ENCODE measurements at regions not wholly inside any gene's neighbourhood (a gene's known extent, or its start where the extent isn't known, plus 50 kb on each side); places are given as distances from the start of the nearest gene placed in this dataset.

DNA sequence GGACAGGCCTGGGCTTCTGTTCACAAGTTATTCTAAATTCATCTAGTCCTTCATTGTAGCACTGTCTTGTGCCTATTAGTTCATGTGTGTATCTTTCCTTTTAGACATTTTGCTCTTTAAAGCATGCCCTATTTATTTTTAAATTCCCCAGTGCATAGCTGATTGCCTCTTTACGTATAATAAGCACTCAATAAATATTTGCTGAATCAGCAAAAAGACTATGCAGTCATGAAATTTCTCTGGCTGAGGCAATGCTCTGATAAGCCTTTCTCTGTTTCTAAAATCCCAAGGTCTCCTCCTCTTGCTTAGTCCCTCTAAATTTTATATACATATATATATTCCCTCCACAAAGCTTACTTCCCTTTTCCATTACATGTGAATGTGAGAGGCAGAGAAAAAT is 315.9 kb upstream of the PCSK5 start:
- Histone ChIP-seq H3K27me3 (no peaks in the 10 kb centered on the region), H2AFZ (no peak overlapping the region), H3K9me3 (ENCODE audit: low read depth) (no peaks in the 10 kb centered on the region), H3K4me1 (ENCODE audit: insufficient read depth) (no peaks in the 10 kb centered on the region), H3K36me3 (replicated peaks; ENCODE audit: insufficient read depth, low read depth) (no peaks in the 10 kb centered on the region), H4K20me1 (ENCODE audit: insufficient read depth, poor library complexity, severe bottlenecking) (no peaks in the 10 kb centered on the region), H3K4me3 (no peak overlapping the region), H3K9me2 (replicated peaks; ENCODE audit: insufficient read depth) (no peaks in the 10 kb centered on the region), H3K79me2 (no peaks in the 10 kb centered on the region), H3K4me2 (no peak overlapping the region), H3K27ac (no peak overlapping the region)
- no peak for DNase-seq (ENCODE audit: low spot score)
- WGBS (ENCODE audit: low lambda C conversion rate, missing lambda C conversion rate), result 80% methylated on average over 1 of the region's 1 CpG
- no peak for TF ChIP-seq CTCF (IDR thresholded peaks at IDR 0.05; ENCODE audit: poor library complexity)
- no peak for TF ChIP-seq EZH2phosphoT487 (IDR thresholded peaks at IDR 0.05; ENCODE audit: low read depth, severe bottlenecking, unreplicated experiment)

GRCh38 chr9:75582870-75583269 is 307.6 kb upstream of the PCSK5 start:
- Histone ChIP-seq H3K4me2 (no peak overlapping the region), H3K9me3 (ENCODE audit: low read depth) (no peaks in the 10 kb centered on the region)

DNA sequence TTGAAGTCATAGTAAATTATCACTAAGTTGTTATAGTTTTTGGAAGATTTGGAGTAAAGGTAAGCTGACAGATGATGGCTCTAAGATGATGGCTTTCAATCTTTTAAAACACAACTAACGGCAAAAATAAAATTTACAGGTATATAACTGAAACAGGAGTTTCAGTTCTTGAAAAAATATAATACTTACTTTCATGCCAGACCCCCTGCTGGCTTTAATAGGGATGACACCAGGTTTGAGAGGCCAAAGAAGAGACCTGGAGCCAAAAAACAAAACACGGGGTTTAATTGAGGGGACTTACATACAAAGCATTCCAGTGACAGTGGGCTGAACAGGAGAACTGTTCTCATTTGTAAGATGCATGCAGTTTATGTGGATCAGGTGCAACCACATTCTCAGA is 301.7 kb upstream of the PCSK5 start:
- no peak for TF ChIP-seq EZH2phosphoT487 (IDR thresholded peaks at IDR 0.05; ENCODE audit: low read depth, severe bottlenecking, unreplicated experiment)
- TF ChIP-seq CTCF (IDR thresholded peaks at IDR 0.05; ENCODE audit: poor library complexity), result no peak
- no peak for TF ChIP-seq EZH2 (IDR thresholded peaks at IDR 0.05; ENCODE audit: borderline replicate concordance)
- WGBS (ENCODE audit: low lambda C conversion rate, missing lambda C conversion rate), result 71% methylated on average over 2 of the region's 2 CpGs

More at GRCh38 chr9:75582870-75583269, 307.6 kb upstream of the PCSK5 start:
- no peak for DNase-seq (ENCODE audit: low spot score)
- no peaks in the 10 kb centered on the region for H3K79me2 ChIP-seq
- no peaks in the 10 kb centered on the region for H3K4me1 ChIP-seq (ENCODE audit: insufficient read depth)
- H3K9me2 ChIP-seq (replicated peaks; ENCODE audit: insufficient read depth), result no peaks in the 10 kb centered on the region
- H4K20me1 ChIP-seq (ENCODE audit: insufficient read depth, poor library complexity, severe bottlenecking), result no peaks in the 10 kb centered on the region
- TF ChIP-seq CTCF (IDR thresholded peaks at IDR 0.05; ENCODE audit: poor library complexity), result no peak
- TF ChIP-seq EZH2 (IDR thresholded peaks at IDR 0.05; ENCODE audit: borderline replicate concordance), result no peak
- no peak for TF ChIP-seq EZH2phosphoT487 (IDR thresholded peaks at IDR 0.05; ENCODE audit: low read depth, severe bottlenecking, unreplicated experiment)
- H2AFZ ChIP-seq, result no peak overlapping the region
- no peak overlapping the region for H3K27ac ChIP-seq
- H3K27me3 ChIP-seq, result no peaks in the 10 kb centered on the region
- H3K4me3 ChIP-seq, result no peak overlapping the region
- no peaks in the 10 kb centered on the region for H3K36me3 ChIP-seq (replicated peaks; ENCODE audit: insufficient read depth, low read depth)
- 89% methylated on average over 2 of the region's 2 CpGs for WGBS (ENCODE audit: low lambda C conversion rate, missing lambda C conversion rate)

GRCh38 chr9:75589497-75589896 is 301.0 kb upstream of the PCSK5 start:
- Histone ChIP-seq H3K9me3 (ENCODE audit: low read depth) (no peaks in the 10 kb centered on the region), H3K79me2 (no peaks in the 10 kb centered on the region), H3K9me2 (replicated peaks; ENCODE audit: insufficient read depth) (no peaks in the 10 kb centered on the region), H3K27ac (no peak overlapping the region), H3K4me2 (no peak overlapping the region), H3K4me3 (no peak overlapping the region), H2AFZ (no peak overlapping the region), H4K20me1 (ENCODE audit: insufficient read depth, poor library complexity, severe bottlenecking) (no peaks in the 10 kb centered on the region), H3K36me3 (replicated peaks; ENCODE audit: insufficient read depth, low read depth) (no peaks in the 10 kb centered on the region), H3K27me3 (no peaks in the 10 kb centered on the region), H3K4me1 (ENCODE audit: insufficient read depth) (no peaks in the 10 kb centered on the region)
- DNase-seq (ENCODE audit: low spot score), result no peak
- TF ChIP-seq CTCF (IDR thresholded peaks at IDR 0.05; ENCODE audit: poor library complexity), result no peak
- no peak for TF ChIP-seq EZH2 (IDR thresholded peaks at IDR 0.05; ENCODE audit: borderline replicate concordance)
- no peak for TF ChIP-seq EZH2phosphoT487 (IDR thresholded peaks at IDR 0.05; ENCODE audit: low read depth, severe bottlenecking, unreplicated experiment)
- WGBS (ENCODE audit: low lambda C conversion rate, missing lambda C conversion rate), result 71% methylated on average over 2 of the region's 2 CpGs

More for the DNA sequence above, 301.7 kb upstream of the PCSK5 start:
- no peak overlapping the region for H3K27ac ChIP-seq
- no peaks in the 10 kb centered on the region for H3K4me1 ChIP-seq (ENCODE audit: insufficient read depth)
- no peaks in the 10 kb centered on the region for H3K9me2 ChIP-seq (replicated peaks; ENCODE audit: insufficient read depth)
- no peak overlapping the region for H3K4me3 ChIP-seq
- H2AFZ ChIP-seq, result no peak overlapping the region
- H3K36me3 ChIP-seq (replicated peaks; ENCODE audit: insufficient read depth, low read depth), result no peaks in the 10 kb centered on the region
- no peaks in the 10 kb centered on the region for H3K79me2 ChIP-seq
- DNase-seq (ENCODE audit: low spot score), result no peak
- H3K27me3 ChIP-seq, result no peaks in the 10 kb centered on the region
- no peak overlapping the region for H3K4me2 ChIP-seq
- H3K9me3 ChIP-seq (ENCODE audit: low read depth), result no peaks in the 10 kb centered on the region
- H4K20me1 ChIP-seq (ENCODE audit: insufficient read depth, poor library complexity, severe bottlenecking), result no peaks in the 10 kb centered on the region

Measured in hepatocyte (in vitro differentiated cells).